ENCODE measurements at regions not wholly inside any gene's neighbourhood (a gene's known extent, or its start where the extent isn't known, plus 50 kb on each side); places are given as distances from the start of the nearest gene placed in this dataset.

DNA sequence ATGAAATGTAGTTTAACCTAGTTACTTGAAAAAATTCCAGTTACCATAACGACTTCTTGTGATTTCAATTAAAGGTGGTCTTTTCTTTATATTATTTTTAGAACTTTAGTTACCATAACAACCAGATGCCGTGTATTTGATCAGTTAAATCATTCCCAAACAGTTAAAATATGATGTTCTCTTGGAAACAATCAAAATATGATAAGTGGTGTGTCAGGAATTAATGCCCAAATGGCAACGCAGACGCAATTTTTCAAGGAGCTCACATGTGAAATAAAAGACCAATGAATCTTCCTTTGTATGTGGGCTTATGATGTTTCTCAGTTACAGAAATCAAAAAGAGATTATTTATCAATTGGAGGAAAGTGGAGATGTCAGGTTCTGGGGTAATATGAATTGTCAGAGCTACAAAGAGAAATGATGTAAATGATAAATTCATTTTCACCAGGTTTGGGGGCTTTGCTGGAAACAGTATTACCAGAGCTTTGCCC is 189.1 kb upstream of the PARD3B start:
- no peaks in the 10 kb centered on the region for H3K9me3 ChIP-seq (ENCODE audit: control insufficient read depth, insufficient read depth, low read depth, low read length)
- no peak overlapping the region for H3K27ac ChIP-seq (ENCODE audit: extremely low read depth, low read depth, low read length)
- CTCF ChIA-PET, result no interaction called here
- TF ChIP-seq ZNF791 (tag by site-specific recombination; IDR thresholded peaks at IDR 0.05) (no peak), ZNF184 (tag by site-specific recombination; IDR thresholded peaks at IDR 0.05) (no peak), ZNF10 (tag by site-specific recombination; IDR thresholded peaks at IDR 0.05) (no peak), ZNF548 (tag by site-specific recombination; IDR thresholded peaks at IDR 0.05) (no peak), ZNF596 (tag by site-specific recombination; IDR thresholded peaks at IDR 0.05) (no peak), KLF16 (tag by site-specific recombination; IDR thresholded peaks at IDR 0.05) (no peak), ZNF600 (tag by site-specific recombination; IDR thresholded peaks at IDR 0.05) (no peak), ZFP69B (tag by site-specific recombination; IDR thresholded peaks at IDR 0.05) (no peak), ZNF555 (tag by site-specific recombination; conservative IDR thresholded peaks at IDR 0.05) (no peak), ZNF248 (tag by site-specific recombination; IDR thresholded peaks at IDR 0.05) (no peak), SP3 (tag by site-specific recombination; IDR thresholded peaks at IDR 0.05) (no peak), ZNF19 (tag by site-specific recombination; IDR thresholded peaks at IDR 0.05; ENCODE audit: low read depth) (no peak)
- TF ChIP-seq, protein P1, sequence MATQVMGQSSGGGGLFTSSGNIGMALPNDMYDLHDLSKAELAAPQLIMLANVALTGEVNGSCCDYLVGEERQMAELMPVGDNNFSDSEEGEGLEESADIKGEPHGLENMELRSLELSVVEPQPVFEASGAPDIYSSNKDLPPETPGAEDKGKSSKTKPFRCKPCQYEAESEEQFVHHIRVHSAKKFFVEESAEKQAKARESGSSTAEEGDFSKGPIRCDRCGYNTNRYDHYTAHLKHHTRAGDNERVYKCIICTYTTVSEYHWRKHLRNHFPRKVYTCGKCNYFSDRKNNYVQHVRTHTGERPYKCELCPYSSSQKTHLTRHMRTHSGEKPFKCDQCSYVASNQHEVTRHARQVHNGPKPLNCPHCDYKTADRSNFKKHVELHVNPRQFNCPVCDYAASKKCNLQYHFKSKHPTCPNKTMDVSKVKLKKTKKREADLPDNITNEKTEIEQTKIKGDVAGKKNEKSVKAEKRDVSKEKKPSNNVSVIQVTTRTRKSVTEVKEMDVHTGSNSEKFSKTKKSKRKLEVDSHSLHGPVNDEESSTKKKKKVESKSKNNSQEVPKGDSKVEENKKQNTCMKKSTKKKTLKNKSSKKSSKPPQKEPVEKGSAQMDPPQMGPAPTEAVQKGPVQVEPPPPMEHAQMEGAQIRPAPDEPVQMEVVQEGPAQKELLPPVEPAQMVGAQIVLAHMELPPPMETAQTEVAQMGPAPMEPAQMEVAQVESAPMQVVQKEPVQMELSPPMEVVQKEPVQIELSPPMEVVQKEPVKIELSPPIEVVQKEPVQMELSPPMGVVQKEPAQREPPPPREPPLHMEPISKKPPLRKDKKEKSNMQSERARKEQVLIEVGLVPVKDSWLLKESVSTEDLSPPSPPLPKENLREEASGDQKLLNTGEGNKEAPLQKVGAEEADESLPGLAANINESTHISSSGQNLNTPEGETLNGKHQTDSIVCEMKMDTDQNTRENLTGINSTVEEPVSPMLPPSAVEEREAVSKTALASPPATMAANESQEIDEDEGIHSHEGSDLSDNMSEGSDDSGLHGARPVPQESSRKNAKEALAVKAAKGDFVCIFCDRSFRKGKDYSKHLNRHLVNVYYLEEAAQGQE (tag by site-specific recombination; IDR thresholded peaks at IDR 0.05), result no peak
- TF ChIP-seq, protein P2, sequence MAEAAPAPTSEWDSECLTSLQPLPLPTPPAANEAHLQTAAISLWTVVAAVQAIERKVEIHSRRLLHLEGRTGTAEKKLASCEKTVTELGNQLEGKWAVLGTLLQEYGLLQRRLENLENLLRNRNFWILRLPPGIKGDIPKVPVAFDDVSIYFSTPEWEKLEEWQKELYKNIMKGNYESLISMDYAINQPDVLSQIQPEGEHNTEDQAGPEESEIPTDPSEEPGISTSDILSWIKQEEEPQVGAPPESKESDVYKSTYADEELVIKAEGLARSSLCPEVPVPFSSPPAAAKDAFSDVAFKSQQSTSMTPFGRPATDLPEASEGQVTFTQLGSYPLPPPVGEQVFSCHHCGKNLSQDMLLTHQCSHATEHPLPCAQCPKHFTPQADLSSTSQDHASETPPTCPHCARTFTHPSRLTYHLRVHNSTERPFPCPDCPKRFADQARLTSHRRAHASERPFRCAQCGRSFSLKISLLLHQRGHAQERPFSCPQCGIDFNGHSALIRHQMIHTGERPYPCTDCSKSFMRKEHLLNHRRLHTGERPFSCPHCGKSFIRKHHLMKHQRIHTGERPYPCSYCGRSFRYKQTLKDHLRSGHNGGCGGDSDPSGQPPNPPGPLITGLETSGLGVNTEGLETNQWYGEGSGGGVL (tag by site-specific recombination; IDR thresholded peaks at IDR 0.05), result no peak
- TF ChIP-seq, protein P3, sequence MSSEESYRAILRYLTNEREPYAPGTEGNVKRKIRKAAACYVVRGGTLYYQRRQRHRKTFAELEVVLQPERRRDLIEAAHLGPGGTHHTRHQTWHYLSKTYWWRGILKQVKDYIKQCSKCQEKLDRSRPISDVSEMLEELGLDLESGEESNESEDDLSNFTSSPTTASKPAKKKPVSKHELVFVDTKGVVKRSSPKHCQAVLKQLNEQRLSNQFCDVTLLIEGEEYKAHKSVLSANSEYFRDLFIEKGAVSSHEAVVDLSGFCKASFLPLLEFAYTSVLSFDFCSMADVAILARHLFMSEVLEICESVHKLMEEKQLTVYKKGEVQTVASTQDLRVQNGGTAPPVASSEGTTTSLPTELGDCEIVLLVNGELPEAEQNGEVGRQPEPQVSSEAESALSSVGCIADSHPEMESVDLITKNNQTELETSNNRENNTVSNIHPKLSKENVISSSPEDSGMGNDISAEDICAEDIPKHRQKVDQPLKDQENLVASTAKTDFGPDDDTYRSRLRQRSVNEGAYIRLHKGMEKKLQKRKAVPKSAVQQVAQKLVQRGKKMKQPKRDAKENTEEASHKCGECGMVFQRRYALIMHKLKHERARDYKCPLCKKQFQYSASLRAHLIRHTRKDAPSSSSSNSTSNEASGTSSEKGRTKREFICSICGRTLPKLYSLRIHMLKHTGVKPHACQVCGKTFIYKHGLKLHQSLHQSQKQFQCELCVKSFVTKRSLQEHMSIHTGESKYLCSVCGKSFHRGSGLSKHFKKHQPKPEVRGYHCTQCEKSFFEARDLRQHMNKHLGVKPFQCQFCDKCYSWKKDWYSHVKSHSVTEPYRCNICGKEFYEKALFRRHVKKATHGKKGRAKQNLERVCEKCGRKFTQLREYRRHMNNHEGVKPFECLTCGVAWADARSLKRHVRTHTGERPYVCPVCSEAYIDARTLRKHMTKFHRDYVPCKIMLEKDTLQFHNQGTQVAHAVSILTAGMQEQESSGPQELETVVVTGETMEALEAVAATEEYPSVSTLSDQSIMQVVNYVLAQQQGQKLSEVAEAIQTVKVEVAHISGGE (tag by site-specific recombination; conservative IDR thresholded peaks at IDR 0.05; ENCODE audit: low read depth), result no peak
- TF ChIP-seq, protein P4, sequence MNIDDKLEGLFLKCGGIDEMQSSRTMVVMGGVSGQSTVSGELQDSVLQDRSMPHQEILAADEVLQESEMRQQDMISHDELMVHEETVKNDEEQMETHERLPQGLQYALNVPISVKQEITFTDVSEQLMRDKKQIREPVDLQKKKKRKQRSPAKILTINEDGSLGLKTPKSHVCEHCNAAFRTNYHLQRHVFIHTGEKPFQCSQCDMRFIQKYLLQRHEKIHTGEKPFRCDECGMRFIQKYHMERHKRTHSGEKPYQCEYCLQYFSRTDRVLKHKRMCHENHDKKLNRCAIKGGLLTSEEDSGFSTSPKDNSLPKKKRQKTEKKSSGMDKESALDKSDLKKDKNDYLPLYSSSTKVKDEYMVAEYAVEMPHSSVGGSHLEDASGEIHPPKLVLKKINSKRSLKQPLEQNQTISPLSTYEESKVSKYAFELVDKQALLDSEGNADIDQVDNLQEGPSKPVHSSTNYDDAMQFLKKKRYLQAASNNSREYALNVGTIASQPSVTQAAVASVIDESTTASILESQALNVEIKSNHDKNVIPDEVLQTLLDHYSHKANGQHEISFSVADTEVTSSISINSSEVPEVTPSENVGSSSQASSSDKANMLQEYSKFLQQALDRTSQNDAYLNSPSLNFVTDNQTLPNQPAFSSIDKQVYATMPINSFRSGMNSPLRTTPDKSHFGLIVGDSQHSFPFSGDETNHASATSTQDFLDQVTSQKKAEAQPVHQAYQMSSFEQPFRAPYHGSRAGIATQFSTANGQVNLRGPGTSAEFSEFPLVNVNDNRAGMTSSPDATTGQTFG (tag by site-specific recombination; IDR thresholded peaks at IDR 0.05; ENCODE audit: borderline replicate concordance), result no peak
- TF ChIP-seq, protein P5, sequence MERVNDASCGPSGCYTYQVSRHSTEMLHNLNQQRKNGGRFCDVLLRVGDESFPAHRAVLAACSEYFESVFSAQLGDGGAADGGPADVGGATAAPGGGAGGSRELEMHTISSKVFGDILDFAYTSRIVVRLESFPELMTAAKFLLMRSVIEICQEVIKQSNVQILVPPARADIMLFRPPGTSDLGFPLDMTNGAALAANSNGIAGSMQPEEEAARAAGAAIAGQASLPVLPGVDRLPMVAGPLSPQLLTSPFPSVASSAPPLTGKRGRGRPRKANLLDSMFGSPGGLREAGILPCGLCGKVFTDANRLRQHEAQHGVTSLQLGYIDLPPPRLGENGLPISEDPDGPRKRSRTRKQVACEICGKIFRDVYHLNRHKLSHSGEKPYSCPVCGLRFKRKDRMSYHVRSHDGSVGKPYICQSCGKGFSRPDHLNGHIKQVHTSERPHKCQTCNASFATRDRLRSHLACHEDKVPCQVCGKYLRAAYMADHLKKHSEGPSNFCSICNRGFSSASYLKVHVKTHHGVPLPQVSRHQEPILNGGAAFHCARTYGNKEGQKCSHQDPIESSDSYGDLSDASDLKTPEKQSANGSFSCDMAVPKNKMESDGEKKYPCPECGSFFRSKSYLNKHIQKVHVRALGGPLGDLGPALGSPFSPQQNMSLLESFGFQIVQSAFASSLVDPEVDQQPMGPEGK (tag by site-specific recombination; IDR thresholded peaks at IDR 0.05), result no peak
- TF ChIP-seq, protein P6, sequence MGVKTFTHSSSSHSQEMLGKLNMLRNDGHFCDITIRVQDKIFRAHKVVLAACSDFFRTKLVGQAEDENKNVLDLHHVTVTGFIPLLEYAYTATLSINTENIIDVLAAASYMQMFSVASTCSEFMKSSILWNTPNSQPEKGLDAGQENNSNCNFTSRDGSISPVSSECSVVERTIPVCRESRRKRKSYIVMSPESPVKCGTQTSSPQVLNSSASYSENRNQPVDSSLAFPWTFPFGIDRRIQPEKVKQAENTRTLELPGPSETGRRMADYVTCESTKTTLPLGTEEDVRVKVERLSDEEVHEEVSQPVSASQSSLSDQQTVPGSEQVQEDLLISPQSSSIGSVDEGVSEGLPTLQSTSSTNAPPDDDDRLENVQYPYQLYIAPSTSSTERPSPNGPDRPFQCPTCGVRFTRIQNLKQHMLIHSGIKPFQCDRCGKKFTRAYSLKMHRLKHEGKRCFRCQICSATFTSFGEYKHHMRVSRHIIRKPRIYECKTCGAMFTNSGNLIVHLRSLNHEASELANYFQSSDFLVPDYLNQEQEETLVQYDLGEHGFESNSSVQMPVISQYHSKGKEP (tag by site-specific recombination; IDR thresholded peaks at IDR 0.05), result no peak
- TF ChIP-seq, protein P7, sequence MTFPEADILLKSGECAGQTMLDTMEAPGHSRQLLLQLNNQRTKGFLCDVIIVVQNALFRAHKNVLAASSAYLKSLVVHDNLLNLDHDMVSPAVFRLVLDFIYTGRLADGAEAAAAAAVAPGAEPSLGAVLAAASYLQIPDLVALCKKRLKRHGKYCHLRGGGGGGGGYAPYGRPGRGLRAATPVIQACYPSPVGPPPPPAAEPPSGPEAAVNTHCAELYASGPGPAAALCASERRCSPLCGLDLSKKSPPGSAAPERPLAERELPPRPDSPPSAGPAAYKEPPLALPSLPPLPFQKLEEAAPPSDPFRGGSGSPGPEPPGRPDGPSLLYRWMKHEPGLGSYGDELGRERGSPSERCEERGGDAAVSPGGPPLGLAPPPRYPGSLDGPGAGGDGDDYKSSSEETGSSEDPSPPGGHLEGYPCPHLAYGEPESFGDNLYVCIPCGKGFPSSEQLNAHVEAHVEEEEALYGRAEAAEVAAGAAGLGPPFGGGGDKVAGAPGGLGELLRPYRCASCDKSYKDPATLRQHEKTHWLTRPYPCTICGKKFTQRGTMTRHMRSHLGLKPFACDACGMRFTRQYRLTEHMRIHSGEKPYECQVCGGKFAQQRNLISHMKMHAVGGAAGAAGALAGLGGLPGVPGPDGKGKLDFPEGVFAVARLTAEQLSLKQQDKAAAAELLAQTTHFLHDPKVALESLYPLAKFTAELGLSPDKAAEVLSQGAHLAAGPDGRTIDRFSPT (tag by site-specific recombination; IDR thresholded peaks at IDR 0.05), result no peak
- POLR2A ChIA-PET, result no interaction called here
- H3K4me3 ChIP-seq (ENCODE audit: low read depth, low read length), result no peak overlapping the region
- H3K36me3 ChIP-seq (ENCODE audit: control insufficient read depth in 2 of 2, insufficient read depth in 1 of 2, low read length in 2 of 2), result no peaks in the 10 kb centered on the region
- no peaks in the 10 kb centered on the region for H3K4me1 ChIP-seq (ENCODE audit: control insufficient read depth, insufficient read depth, low read length)

Measured in HEK293 (cell line).